ENCODE measurements at regions not wholly inside any gene's neighbourhood (a gene's known extent, or its start where the extent isn't known, plus 50 kb on each side); places are given as distances from the start of the nearest gene placed in this dataset.

GRCh38 chr6:157727629-157728182, 95.3 kb upstream of the SNX9 start:
- no peak for TF ChIP-seq ELF4 (IDR thresholded peaks at IDR 0.05)
- no peak for TF ChIP-seq SP1 (IDR thresholded peaks at IDR 0.05)
- TF ChIP-seq PKNOX1 (IDR thresholded peaks at IDR 0.05), result no peak
- no peak for TF ChIP-seq BHLHE40 (IDR thresholded peaks at IDR 0.05; ENCODE audit: borderline replicate concordance)
- no peak for TF ChIP-seq TARDBP (IDR thresholded peaks at IDR 0.05)
- TF ChIP-seq L3MBTL2 (conservative IDR thresholded peaks at IDR 0.05), result no peak
- TF ChIP-seq NFRKB (IDR thresholded peaks at IDR 0.05), result no peak
- TF ChIP-seq FOXM1 (IDR thresholded peaks at IDR 0.05; ENCODE audit: borderline replicate concordance), result no peak
- TF ChIP-seq FOXK2 (IDR thresholded peaks at IDR 0.05), result no peak
- no peak for TF ChIP-seq ZNF384 (IDR thresholded peaks at IDR 0.05)
- TF ChIP-seq HDGF (IDR thresholded peaks at IDR 0.05; ENCODE audit: borderline replicate concordance), result no peak
- TF ChIP-seq FOXA1 (IDR thresholded peaks at IDR 0.05), result no peak
- no peak for TF ChIP-seq SUZ12 (IDR thresholded peaks at IDR 0.05)
- TF ChIP-seq ARNT (IDR thresholded peaks at IDR 0.05), result no peak
